ENCODE measurements at regions not wholly inside any gene's neighbourhood (a gene's known extent, or its start where the extent isn't known, plus 50 kb on each side); places are given as distances from the start of the nearest gene placed in this dataset.
A peak's percentile ranks its signal among the peaks of the same experiment; 100 is the strongest.

DNA sequence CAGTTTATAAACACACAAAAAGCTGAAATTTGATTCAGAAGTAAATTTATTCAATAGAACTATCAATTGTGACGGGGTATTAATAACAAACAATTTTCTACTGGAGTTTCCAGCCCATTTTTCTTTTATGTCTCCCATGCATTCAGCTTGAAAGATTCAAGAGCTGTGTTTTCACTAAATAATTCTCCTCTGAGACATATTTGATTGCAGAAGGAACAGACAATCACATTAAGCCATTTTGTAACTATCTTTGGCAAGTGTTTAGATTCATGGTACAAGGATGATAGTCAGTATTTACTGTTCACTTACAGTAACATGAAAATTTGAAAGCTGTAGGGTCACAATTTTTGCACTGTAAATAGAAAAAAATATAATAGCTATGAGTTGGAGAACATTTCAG is 198.4 kb upstream of the TACR3 start:
- H3K4me1 ChIP-seq (ENCODE audit: control insufficient read depth, insufficient read depth, low read length) = no peaks in the 10 kb centered on the region
- no peak for DNase-seq (ENCODE audit: low read depth)
- no peak overlapping the region for H3K9ac ChIP-seq (ENCODE audit: low read length)
- H3K36me3 ChIP-seq (ENCODE audit: control insufficient read depth, insufficient read depth, low read length, severe bottlenecking) = no peaks in the 10 kb centered on the region
- H3K27me3 ChIP-seq (replicated peaks; ENCODE audit: control insufficient read depth, insufficient read depth, low read length) = no peaks in the 10 kb centered on the region
- H3K4me3 ChIP-seq (ENCODE audit: low read length) = no peak overlapping the region
- no peaks in the 10 kb centered on the region for H3K9me3 ChIP-seq (ENCODE audit: control insufficient read depth, low read length)

- H3K4me3 ChIP-seq (ENCODE audit: low read length) = no peak overlapping the region
- no peaks in the 10 kb centered on the region for H3K36me3 ChIP-seq (ENCODE audit: control insufficient read depth, insufficient read depth, low read length, severe bottlenecking)
- H3K4me1 ChIP-seq (ENCODE audit: control insufficient read depth, insufficient read depth, low read length) = no peaks in the 10 kb centered on the region
- H3K27me3 ChIP-seq (replicated peaks; ENCODE audit: control insufficient read depth, insufficient read depth, low read length) = no peaks in the 10 kb centered on the region
- H3K9ac ChIP-seq (ENCODE audit: low read length) = no peak overlapping the region
- no peaks in the 10 kb centered on the region for H3K9me3 ChIP-seq (ENCODE audit: control insufficient read depth, low read length)
- peak; percentile 61 for DNase-seq (ENCODE audit: low read depth)
Measured at GRCh38 chr4:103915224-103915869, 195.6 kb upstream of the TACR3 start.

DNA sequence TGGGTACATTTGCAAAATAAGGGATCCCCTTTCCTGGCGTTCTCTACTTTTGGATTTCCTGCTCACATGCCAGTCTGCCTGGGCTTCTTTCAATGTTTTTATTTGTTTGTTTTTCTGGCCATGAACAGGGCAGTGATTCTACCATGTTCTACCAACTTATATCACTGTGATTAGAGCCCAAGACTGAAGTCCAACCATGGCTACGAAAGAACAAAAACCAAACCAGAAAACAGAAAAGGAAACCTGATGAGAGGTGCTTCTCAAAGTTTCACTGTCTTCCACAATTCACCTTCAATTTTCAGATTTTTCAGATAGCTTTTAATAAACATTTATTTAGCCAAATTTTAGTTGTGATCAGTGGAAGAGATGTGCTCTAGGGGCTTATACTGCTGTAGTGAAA is 187.6 kb upstream of the TACR3 start:
- H3K9ac ChIP-seq (ENCODE audit: low read length) = no peak overlapping the region
- H3K9me3 ChIP-seq (ENCODE audit: control insufficient read depth, low read length) = no peaks in the 10 kb centered on the region
- DNase-seq (ENCODE audit: low read depth) = no peak
- H3K27me3 ChIP-seq (replicated peaks; ENCODE audit: control insufficient read depth, insufficient read depth, low read length) = no peaks in the 10 kb centered on the region
- H3K4me1 ChIP-seq (ENCODE audit: control insufficient read depth, insufficient read depth, low read length) = peaks cover 8% of the 10 kb centered on the region
- H3K4me3 ChIP-seq (ENCODE audit: low read length) = no peak overlapping the region
- H3K36me3 ChIP-seq (ENCODE audit: control insufficient read depth, insufficient read depth, low read length, severe bottlenecking) = no peaks in the 10 kb centered on the region

DNA sequence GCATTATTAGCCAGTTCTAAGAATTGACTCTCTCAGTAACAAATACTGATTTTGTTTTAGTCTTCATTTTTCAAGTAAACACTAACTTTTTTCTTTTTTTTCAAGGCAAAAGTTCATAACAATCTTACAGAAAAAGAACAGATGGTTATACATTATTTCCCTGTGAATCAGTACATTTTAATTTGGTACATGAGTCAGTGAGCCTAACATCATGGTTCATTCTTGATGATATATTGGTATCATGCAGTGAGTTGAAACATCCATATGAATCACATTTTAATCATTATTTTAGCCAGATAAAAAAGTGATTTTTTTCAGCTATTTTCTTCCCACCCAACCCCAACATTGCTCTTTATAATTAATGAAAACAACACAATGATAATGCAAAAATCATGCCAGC is 184.3 kb upstream of the TACR3 start:
- no peaks in the 10 kb centered on the region for H3K9me3 ChIP-seq (ENCODE audit: control insufficient read depth, low read length)
- H3K4me1 ChIP-seq (ENCODE audit: control insufficient read depth, insufficient read depth, low read length) = peaks cover 8% of the 10 kb centered on the region

GRCh38 chr4:103902730-103903129 is 182.9 kb upstream of the TACR3 start:
- no peak overlapping the region for H3K9ac ChIP-seq (ENCODE audit: low read length)
- H3K4me1 ChIP-seq (ENCODE audit: control insufficient read depth, insufficient read depth, low read length) = peaks cover 8% of the 10 kb centered on the region
- no peak for DNase-seq (ENCODE audit: low read depth)
- H3K27me3 ChIP-seq (replicated peaks; ENCODE audit: control insufficient read depth, insufficient read depth, low read length) = no peaks in the 10 kb centered on the region
- H3K9me3 ChIP-seq (ENCODE audit: control insufficient read depth, low read length) = no peaks in the 10 kb centered on the region
- no peak overlapping the region for H3K4me3 ChIP-seq (ENCODE audit: low read length)
- H3K36me3 ChIP-seq (ENCODE audit: control insufficient read depth, insufficient read depth, low read length, severe bottlenecking) = no peaks in the 10 kb centered on the region

More for the DNA sequence above, 184.3 kb upstream of the TACR3 start:
- no peaks in the 10 kb centered on the region for H3K36me3 ChIP-seq (ENCODE audit: control insufficient read depth, insufficient read depth, low read length, severe bottlenecking)
- no peak overlapping the region for H3K4me3 ChIP-seq (ENCODE audit: low read length)
- H3K27me3 ChIP-seq (replicated peaks; ENCODE audit: control insufficient read depth, insufficient read depth, low read length) = no peaks in the 10 kb centered on the region
- DNase-seq (ENCODE audit: low read depth) = peak; percentile 4
- no peak overlapping the region for H3K9ac ChIP-seq (ENCODE audit: low read length)

DNA sequence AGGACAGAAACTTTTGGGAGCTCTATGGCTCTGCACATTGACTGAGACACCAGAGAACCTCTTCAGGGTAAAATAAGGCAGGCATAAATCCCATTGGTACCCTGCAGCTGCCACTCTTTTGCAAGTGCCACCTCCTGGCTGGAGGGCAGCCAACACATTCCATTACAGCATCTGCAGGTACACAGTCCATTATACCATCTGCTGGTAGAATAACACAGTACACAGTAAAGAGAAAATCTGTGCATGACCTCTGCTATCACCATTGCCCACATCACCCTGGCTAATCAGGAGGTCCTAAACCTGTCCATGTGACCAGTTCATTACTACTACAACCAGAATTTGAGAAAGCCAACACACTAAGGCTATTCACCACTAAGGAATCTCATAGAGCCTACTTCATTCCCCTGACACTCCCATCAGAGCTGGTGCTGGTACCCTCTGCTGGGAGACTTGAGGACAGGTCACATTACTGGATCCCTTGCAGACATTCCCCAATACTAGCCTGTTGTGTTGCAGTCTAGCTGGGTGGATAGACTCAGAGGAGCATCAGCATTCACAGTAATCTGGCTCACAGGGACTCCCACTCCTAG is 176.2 kb upstream of the TACR3 start:
- Histone ChIP-seq H3K36me3 (ENCODE audit: control insufficient read depth, insufficient read depth, low read length, severe bottlenecking) (no peaks in the 10 kb centered on the region), H3K9me3 (ENCODE audit: control insufficient read depth, low read length) (no peaks in the 10 kb centered on the region), H3K4me3 (ENCODE audit: low read length) (no peak overlapping the region), H3K4me1 (ENCODE audit: control insufficient read depth, insufficient read depth, low read length) (no peaks in the 10 kb centered on the region), H3K9ac (ENCODE audit: low read length) (no peak overlapping the region), H3K27me3 (replicated peaks; ENCODE audit: control insufficient read depth, insufficient read depth, low read length) (no peaks in the 10 kb centered on the region)
- DNase-seq (ENCODE audit: low read depth) = no peak

DNA sequence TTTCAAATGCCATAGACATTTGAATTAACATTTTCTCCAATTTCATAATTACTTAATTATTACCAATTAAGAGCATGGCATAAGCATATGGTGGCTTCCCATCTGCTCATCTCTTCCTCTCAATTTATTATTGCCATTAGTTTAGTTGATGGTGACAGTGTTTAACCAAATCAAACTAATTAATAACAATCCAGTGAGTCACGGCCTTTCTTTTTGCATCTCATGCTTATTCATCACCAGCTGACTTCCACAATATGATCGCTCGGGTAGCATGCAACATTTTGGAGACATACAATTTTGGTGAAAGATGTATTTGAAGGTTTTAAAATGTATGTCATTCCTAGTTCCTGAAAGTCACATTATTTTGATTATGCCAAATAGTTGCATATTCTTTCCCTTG is 172.8 kb upstream of the TACR3 start:
- no peak for DNase-seq (ENCODE audit: low read depth)
- no peaks in the 10 kb centered on the region for H3K27me3 ChIP-seq (replicated peaks; ENCODE audit: control insufficient read depth, insufficient read depth, low read length)
- H3K36me3 ChIP-seq (ENCODE audit: control insufficient read depth, insufficient read depth, low read length, severe bottlenecking) = no peaks in the 10 kb centered on the region
- H3K4me3 ChIP-seq (ENCODE audit: low read length) = no peak overlapping the region
- no peaks in the 10 kb centered on the region for H3K9me3 ChIP-seq (ENCODE audit: control insufficient read depth, low read length)
- no peaks in the 10 kb centered on the region for H3K4me1 ChIP-seq (ENCODE audit: control insufficient read depth, insufficient read depth, low read length)
- H3K9ac ChIP-seq (ENCODE audit: low read length) = no peak overlapping the region

DNA sequence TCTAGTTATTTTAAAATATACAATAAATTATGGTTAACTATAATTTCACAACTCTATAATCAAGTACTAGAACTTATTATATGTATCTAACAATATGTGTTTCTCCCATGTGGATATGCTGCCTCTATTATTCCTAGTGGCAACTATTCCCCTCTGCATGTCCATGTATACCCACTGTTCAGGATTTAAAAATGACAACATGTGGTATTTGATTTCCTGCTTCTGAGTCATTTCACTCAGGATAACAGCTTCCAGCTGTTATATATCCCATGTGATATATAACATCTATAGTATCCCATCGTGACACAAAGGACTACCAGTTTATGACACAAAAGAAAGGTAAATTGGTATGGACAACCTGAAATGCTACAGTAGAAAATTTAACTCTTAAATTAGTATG is 167.4 kb upstream of the TACR3 start:
- no peaks in the 10 kb centered on the region for H3K36me3 ChIP-seq (ENCODE audit: control insufficient read depth, insufficient read depth, low read length, severe bottlenecking)
- H3K4me3 ChIP-seq (ENCODE audit: low read length) = no peak overlapping the region
- DNase-seq (ENCODE audit: low read depth) = no peak
- no peaks in the 10 kb centered on the region for H3K4me1 ChIP-seq (ENCODE audit: control insufficient read depth, insufficient read depth, low read length)
- no peak overlapping the region for H3K9ac ChIP-seq (ENCODE audit: low read length)
- no peaks in the 10 kb centered on the region for H3K9me3 ChIP-seq (ENCODE audit: control insufficient read depth, low read length)
- H3K27me3 ChIP-seq (replicated peaks; ENCODE audit: control insufficient read depth, insufficient read depth, low read length) = no peaks in the 10 kb centered on the region

GRCh38 chr4:103885152-103885551 is 165.4 kb upstream of the TACR3 start:
- Histone ChIP-seq H3K9ac (ENCODE audit: low read length) (no peak overlapping the region), H3K4me3 (ENCODE audit: low read length) (no peak overlapping the region), H3K4me1 (ENCODE audit: control insufficient read depth, insufficient read depth, low read length) (no peaks in the 10 kb centered on the region), H3K36me3 (ENCODE audit: control insufficient read depth, insufficient read depth, low read length, severe bottlenecking) (no peaks in the 10 kb centered on the region), H3K9me3 (ENCODE audit: control insufficient read depth, low read length) (no peaks in the 10 kb centered on the region), H3K27me3 (replicated peaks; ENCODE audit: control insufficient read depth, insufficient read depth, low read length) (no peaks in the 10 kb centered on the region)
- no peak for DNase-seq (ENCODE audit: low read depth)

DNA sequence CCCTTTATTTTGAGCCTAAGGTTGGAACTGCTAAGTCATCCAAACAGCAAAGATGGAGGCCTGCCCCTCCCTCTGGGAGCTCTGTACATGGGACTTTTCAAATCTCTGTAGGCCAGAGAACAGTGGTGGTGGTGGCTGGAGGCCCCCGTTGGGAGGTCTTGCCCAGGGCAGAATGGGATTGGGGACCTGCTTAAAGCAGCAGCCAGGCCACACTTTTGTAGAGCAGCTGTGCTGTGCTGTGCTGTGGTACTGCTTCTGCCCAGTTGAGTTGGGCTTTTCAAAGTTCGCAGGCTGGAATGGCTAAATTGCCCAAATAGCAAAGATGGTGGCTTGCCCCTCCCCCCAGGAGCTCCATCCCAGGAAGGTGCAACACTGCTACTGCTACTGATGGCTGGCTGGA is 147.5 kb upstream of the TACR3 start:
- no peak for DNase-seq (ENCODE audit: low read depth)
- no peaks in the 10 kb centered on the region for H3K36me3 ChIP-seq (ENCODE audit: control insufficient read depth, insufficient read depth, low read length, severe bottlenecking)
- H3K27me3 ChIP-seq (replicated peaks; ENCODE audit: control insufficient read depth, insufficient read depth, low read length) = no peaks in the 10 kb centered on the region
- H3K9me3 ChIP-seq (ENCODE audit: control insufficient read depth, low read length) = no peaks in the 10 kb centered on the region
- H3K4me1 ChIP-seq (ENCODE audit: control insufficient read depth, insufficient read depth, low read length) = no peaks in the 10 kb centered on the region
- no peak overlapping the region for H3K4me3 ChIP-seq (ENCODE audit: low read length)
- no peak overlapping the region for H3K9ac ChIP-seq (ENCODE audit: low read length)

- H3K36me3 ChIP-seq (ENCODE audit: control insufficient read depth, insufficient read depth, low read length, severe bottlenecking) = no peaks in the 10 kb centered on the region
- H3K4me3 ChIP-seq (ENCODE audit: low read length) = no peak overlapping the region
- no peak for DNase-seq (ENCODE audit: low read depth)
- no peak overlapping the region for H3K9ac ChIP-seq (ENCODE audit: low read length)
- H3K4me1 ChIP-seq (ENCODE audit: control insufficient read depth, insufficient read depth, low read length) = no peaks in the 10 kb centered on the region
- no peaks in the 10 kb centered on the region for H3K27me3 ChIP-seq (replicated peaks; ENCODE audit: control insufficient read depth, insufficient read depth, low read length)
- no peaks in the 10 kb centered on the region for H3K9me3 ChIP-seq (ENCODE audit: control insufficient read depth, low read length)
Measured at GRCh38 chr4:103853627-103854026, 133.8 kb upstream of the TACR3 start.

- H3K9ac ChIP-seq (ENCODE audit: low read length) = no peak overlapping the region
- no peaks in the 10 kb centered on the region for H3K36me3 ChIP-seq (ENCODE audit: control insufficient read depth, insufficient read depth, low read length, severe bottlenecking)
- no peak overlapping the region for H3K4me3 ChIP-seq (ENCODE audit: low read length)
- no peaks in the 10 kb centered on the region for H3K27me3 ChIP-seq (replicated peaks; ENCODE audit: control insufficient read depth, insufficient read depth, low read length)
- H3K4me1 ChIP-seq (ENCODE audit: control insufficient read depth, insufficient read depth, low read length) = no peaks in the 10 kb centered on the region
- no peaks in the 10 kb centered on the region for H3K9me3 ChIP-seq (ENCODE audit: control insufficient read depth, low read length)
- no peak for DNase-seq (ENCODE audit: low read depth)
Measured at GRCh38 chr4:103853146-103853545, 133.4 kb upstream of the TACR3 start.
